Neural crest cell (in vitro differentiated cells): ENCODE measurements at regions not wholly inside any gene's neighbourhood (a gene's known extent, or its start where the extent isn't known, plus 50 kb on each side); places are given as distances from the start of the nearest gene placed in this dataset.

Experiments
- DNase-seq: peaks from one replicate; pipeline ENCODE4 v3.0.0; 2021; ENCODE audit warnings: low read depth, mixed read lengths, low spot score
- H3K27ac Mint-ChIP-seq: one replicate; pipeline ENCODE4 v1.8.0; 2021; ENCODE audit warnings: mild to moderate bottlenecking, mixed read lengths; ENCODE audit not compliant: unreplicated experiment
- H3K27me3 Mint-ChIP-seq: 2 replicates; pipeline ENCODE4 v1.8.0; 2021; ENCODE audit warnings: low read depth, mild to moderate bottlenecking, mixed read lengths
- H3K36me3 Mint-ChIP-seq: 2 replicates; pipeline ENCODE4 v1.8.0; 2021; ENCODE audit warnings: low read depth, mild to moderate bottlenecking, mixed read lengths
- H3K4me1 Mint-ChIP-seq: 2 replicates; pipeline ENCODE4 v1.8.0; 2021; ENCODE audit warnings: mixed read lengths
- H3K4me3 Mint-ChIP-seq: one replicate; pipeline ENCODE4 v1.8.0; 2021; ENCODE audit warnings: mild to moderate bottlenecking, mixed read lengths
- H3K9me3 Mint-ChIP-seq: 2 replicates; pipeline ENCODE4 v1.8.0; 2021; ENCODE audit warnings: mixed read lengths
- TF ChIP-seq, protein P1 (sequence below): fragments of 200-600 bp; sonication (generic); conservative IDR thresholded peaks from 2 replicates; pipeline ENCODE4 v1.5.0; 2021; ENCODE audit warnings: antibody characterized with exemption, mild to moderate bottlenecking

DNA sequence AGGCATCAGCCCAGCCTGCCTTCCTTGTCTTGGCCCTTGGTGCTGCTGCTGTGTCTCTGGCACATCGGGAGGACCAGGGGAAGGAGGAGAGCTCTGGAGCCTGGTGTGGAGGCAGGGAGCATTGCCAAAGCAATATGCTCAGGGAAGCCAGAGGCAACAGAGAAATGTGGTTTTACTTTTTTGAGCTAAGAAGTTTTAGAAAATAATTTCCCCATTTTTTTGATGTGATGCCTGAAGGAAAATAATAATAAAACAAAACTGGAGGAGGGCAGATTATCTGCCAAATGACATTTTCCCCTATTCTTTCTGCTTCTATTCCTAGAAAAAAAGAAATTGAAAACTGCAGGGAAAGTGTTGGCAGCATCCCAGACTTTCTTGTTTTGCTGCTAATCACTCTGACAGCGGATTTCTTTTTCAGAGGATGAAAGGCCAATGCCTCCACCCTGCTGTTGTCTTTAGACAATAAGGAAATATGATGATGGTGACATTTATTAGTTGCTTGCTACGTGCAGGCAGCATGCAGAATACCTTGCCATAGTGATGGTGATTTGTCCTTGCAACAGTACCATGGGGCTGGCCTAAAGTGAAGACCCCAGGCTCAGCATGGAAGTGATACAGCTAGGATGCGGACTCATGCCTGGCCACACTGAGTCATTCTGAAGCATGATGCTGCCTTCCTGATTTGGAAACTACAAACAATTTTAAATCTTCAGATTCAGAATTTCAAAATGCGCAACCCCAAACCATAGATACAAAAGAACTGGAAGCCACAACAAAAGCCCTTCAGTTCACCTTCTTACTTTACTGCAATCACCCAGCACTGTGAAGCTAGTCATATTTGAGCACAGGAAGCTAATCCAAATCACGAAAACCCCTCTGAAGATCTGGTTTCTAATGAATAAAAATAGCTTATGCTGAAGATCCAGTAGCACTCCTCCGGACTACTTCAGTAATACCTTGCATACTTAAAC is 260.2 kb upstream of the TMEM72 start:
- DNase-seq: no peak
- Mint-ChIP-seq H3K4me3 (no peak overlapping the region), H3K27ac (no peak overlapping the region), H3K36me3 (no peaks in the 10 kb centered on the region), H3K9me3 (peaks cover 7% of the 10 kb centered on the region), H3K4me1 (no peaks in the 10 kb centered on the region), H3K27me3 (no peaks in the 10 kb centered on the region)
- TF ChIP-seq, protein P1, sequence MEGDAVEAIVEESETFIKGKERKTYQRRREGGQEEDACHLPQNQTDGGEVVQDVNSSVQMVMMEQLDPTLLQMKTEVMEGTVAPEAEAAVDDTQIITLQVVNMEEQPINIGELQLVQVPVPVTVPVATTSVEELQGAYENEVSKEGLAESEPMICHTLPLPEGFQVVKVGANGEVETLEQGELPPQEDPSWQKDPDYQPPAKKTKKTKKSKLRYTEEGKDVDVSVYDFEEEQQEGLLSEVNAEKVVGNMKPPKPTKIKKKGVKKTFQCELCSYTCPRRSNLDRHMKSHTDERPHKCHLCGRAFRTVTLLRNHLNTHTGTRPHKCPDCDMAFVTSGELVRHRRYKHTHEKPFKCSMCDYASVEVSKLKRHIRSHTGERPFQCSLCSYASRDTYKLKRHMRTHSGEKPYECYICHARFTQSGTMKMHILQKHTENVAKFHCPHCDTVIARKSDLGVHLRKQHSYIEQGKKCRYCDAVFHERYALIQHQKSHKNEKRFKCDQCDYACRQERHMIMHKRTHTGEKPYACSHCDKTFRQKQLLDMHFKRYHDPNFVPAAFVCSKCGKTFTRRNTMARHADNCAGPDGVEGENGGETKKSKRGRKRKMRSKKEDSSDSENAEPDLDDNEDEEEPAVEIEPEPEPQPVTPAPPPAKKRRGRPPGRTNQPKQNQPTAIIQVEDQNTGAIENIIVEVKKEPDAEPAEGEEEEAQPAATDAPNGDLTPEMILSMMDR: no peak

GRCh38 chr10:44651834-44652233 is 259.3 kb upstream of the TMEM72 start:
- TF ChIP-seq, protein P1: no peak
- Mint-ChIP-seq H3K4me1 (no peaks in the 10 kb centered on the region), H3K27me3 (no peaks in the 10 kb centered on the region), H3K27ac (no peak overlapping the region), H3K9me3 (peaks cover 7% of the 10 kb centered on the region), H3K4me3 (no peak overlapping the region), H3K36me3 (no peaks in the 10 kb centered on the region)
- DNase-seq: no peak

DNA sequence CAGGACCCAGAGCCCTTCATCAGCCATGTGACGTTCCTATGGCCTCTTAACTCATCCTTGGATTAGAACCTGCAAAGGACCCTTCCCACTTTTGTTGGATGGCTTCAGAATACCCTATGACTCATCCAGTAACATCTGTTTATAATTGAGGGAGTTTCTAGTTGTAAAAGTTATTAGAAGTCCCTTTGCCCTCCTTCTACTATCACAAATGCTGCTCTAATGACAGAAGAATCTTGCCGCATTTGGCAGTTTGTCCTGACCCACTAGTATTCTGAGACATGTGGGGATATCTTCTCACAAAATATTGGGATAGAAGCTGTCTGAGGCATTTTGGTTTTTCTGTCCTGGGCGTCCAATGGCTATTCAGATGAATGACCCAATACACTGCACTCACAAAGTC is 251.8 kb upstream of the TMEM72 start:
- Mint-ChIP-seq H3K4me3 (no peak overlapping the region), H3K4me1 (no peaks in the 10 kb centered on the region), H3K9me3 (peaks cover 3% of the 10 kb centered on the region), H3K36me3 (no peaks in the 10 kb centered on the region), H3K27ac (no peak overlapping the region), H3K27me3 (no peaks in the 10 kb centered on the region)
- DNase-seq: no peak
- TF ChIP-seq, protein P1: no peak

- Mint-ChIP-seq H3K27ac (no peak overlapping the region), H3K4me3 (no peak overlapping the region)
- TF ChIP-seq, protein P1: no peak
Measured at GRCh38 chr10:44660271-44660670, 250.9 kb upstream of the TMEM72 start.

GRCh38 chr10:44662051-44662450 is 249.1 kb upstream of the TMEM72 start:
- Mint-ChIP-seq H3K27me3 (no peaks in the 10 kb centered on the region), H3K4me1 (no peaks in the 10 kb centered on the region), H3K27ac (no peak overlapping the region), H3K9me3 (no peaks in the 10 kb centered on the region), H3K36me3 (no peaks in the 10 kb centered on the region), H3K4me3 (no peak overlapping the region)
- DNase-seq: no peak
- TF ChIP-seq, protein P1: no peak

More at GRCh38 chr10:44660271-44660670, 250.9 kb upstream of the TMEM72 start:
- H3K27me3 Mint-ChIP-seq: no peaks in the 10 kb centered on the region
- no peaks in the 10 kb centered on the region for H3K4me1 Mint-ChIP-seq
- no peak for DNase-seq
- no peaks in the 10 kb centered on the region for H3K36me3 Mint-ChIP-seq
- peaks cover under 1% of the 10 kb centered on the region for H3K9me3 Mint-ChIP-seq
